Left renal cortex interstitium (tissue), 4 donors: ENCODE measurements at regions not wholly inside any gene's neighbourhood (a gene's known extent, or its start where the extent isn't known, plus 50 kb on each side); places are given as distances from the start of the nearest gene placed in this dataset.
"Not testable (repeated sequence)": the region's sequence is repeated elsewhere in the genome, so short reads cannot be mapped to it uniquely, and the experiment has no call there.

Experiments
- DNase-seq, 4 donors: peaks; one replicate each; pipeline ENCODE4 v3.0.0-alpha.2; 2013; ENCODE audit warnings: low read depth in 4 of 4, low spot score in 2 of 4, missing footprints in 1 of 4

DNA sequence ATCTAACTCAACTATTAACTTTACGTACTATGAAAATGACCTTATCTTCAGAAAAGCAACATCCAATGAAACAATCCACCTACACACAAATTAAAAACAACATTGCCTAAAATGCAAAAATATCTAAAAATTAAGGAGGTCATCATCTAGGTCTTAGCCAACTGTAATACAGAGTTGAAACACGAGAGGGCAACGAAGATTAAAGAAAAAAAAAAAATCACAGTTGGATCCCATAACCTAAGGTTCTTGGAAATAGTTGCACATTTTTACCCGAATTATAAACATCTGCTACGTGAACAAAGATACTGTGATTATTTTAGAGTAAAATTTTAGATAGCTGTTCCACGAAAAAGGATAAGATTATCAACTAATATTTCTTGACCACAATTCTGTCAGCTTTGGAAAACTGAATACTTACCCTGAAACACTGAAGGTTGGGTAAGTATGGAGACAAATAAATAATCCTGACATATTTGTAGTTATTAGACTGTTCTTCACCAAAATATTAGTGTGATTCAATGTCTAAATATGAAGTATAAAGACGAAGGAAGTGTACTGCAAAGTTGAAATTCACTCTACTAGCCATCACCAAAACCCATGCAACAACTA is 88.0 kb upstream of the AK4 start:
- DNase-seq = peak in 1 of 4 donors; percentile 28

DNA sequence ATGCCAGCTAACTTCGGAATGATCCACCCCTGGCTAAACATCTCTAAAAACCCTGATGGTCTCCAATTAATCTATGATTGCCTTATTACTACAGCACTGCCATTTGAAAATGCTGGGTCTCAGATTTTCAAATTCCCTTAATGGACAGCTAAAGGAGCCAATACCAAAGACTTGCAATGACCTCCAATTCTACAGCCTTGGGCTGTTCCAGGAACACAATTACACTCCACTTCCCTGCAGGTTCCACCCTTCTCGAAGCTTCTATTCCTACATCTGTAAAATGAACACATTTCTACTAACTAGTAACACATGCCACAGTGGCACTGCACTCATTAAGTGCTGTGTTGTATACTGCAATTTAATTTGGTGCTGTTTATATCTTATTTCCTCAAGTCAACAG is 85.7 kb upstream of the AK4 start:
- DNase-seq = no peak

DNA sequence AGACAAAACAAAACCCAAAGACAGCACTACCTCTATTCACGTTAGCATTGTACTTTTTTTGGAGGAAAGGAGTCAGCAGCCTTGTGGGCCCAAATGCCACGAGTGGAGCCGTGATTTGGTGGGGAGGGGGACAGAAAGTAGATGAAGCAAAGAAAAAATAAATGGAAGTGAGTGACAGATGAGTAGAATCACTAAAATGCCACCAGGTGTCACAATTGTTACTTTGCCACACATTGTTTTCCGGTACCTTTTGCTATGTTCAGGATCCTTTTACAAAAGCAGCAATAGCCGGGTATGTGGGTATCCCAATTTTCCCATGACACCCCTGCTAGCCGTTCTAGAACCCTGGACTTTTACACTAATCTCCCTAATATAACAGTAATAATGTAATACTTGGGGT is 85.0 kb upstream of the AK4 start:
- DNase-seq = no peak

DNA sequence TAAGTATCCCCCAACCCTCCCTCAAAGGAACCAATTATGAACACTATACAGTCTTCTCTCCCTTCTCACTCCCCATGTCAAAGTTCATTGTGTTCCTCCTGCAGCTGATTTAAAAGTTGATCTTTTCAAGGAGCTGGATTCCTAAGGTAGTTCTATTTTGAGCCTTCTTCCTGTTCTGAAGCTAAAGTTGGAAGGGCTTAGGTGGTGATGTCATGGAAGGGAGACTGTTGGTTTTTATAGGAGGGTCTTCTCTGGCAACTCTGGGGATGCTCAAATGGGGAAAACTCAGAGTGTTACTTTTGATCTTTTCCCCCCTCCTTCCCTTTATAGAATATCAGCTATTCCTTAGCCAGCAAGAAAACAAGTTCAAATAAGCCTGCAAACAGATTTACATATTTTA is 83.0 kb upstream of the AK4 start:
- no peak for DNase-seq

DNA sequence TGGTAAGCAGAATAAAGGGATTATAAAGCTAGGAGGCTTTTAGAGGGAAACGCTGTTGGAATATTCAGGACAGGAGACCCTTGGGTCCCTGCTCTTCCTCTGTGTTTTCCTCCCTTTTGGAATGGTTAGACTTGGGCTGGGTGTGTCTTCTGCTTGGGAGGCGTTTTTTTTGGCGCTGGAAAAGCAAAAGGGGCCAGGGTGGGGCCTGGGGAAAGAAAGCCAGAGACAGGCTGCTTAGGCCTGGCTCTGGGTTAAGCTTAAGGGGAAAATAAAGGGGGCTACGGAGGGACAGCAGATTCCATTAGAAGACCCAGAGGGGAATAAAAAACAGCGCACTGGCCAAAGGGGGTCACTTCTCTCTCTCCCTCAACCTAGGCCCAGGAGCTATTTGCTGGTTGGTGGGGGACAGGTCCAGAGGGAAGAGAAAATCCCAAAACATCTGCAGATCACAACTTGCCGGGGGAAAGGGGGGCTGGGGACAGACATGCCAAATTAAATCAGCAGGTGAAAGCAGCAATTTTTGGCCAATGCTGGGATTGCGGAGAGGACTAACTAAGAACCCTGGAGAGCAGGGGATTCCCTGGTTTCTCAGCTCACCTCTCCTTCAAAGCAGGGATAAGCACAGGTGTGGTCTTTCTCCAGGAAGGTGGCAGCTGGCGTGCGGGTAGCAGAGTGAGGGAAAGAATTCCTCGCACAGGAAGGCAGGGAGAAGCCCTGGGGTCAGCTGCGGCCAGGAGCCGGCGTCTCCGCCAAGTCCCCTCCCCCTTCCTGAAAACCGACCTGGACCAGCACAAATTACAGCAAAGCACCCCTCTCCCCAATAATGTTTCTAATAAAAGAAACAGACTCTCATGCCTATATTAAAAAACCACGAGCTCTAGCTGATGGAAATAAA is 82.2 kb upstream of the AK4 start:
- DNase-seq = peak in 1 of 4 donors; percentile 19

DNA sequence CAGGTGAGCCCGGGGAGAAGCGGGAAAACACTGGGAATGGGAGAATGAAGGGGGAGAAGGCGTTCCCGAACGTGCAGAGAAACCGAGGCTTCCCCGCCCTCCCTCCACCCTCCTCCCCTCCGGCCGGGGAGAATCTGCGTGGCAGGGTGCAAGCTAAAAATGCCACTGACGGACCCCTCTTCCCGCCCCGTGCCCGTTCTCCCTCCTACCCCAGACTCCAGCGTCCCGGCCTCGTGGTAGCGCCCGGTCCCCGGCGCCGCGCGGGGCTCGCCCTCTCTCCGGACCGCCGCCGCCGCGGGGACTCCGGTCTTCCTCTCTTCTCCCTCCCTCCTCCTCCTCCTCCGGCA is 81.6 kb upstream of the AK4 start:
- DNase-seq = no peak

DNA sequence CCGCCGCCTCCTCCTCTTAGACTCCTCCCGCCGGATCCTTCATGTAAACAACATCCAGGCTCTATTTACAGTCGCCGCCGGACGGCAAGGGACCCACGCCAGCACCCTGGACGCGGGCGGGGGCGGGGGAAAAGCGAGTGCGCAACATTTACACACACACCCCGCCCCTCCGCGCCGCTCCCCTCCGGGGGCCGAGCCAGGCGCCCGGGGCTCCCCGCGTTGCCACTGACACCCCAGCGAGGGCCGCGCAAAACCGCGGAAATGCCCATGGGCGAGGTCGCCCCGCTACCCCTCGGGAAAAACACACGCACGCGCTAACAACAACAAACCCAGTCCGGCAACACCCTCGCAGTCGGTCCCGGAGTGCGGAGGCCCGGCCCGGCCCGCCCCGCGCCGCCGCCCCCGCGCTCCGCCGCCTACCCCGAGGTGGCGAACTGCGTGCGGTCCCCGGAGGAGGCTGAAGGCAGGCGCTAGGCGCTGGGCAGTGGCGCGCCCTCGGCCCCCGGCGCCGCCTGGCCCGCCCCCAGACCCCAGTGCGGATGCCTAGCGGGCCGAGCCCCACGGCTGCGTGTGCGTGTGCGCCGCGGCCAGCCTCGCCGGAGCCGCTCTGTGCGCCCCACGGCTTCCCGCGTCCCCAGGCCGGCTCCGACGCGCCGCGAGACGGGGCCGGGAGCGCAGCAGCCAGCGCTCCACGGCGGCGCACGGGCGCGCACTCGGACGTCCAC is 81.1 kb upstream of the AK4 start:
- DNase-seq = peak; percentile 37 to 63 (median 48)

DNA sequence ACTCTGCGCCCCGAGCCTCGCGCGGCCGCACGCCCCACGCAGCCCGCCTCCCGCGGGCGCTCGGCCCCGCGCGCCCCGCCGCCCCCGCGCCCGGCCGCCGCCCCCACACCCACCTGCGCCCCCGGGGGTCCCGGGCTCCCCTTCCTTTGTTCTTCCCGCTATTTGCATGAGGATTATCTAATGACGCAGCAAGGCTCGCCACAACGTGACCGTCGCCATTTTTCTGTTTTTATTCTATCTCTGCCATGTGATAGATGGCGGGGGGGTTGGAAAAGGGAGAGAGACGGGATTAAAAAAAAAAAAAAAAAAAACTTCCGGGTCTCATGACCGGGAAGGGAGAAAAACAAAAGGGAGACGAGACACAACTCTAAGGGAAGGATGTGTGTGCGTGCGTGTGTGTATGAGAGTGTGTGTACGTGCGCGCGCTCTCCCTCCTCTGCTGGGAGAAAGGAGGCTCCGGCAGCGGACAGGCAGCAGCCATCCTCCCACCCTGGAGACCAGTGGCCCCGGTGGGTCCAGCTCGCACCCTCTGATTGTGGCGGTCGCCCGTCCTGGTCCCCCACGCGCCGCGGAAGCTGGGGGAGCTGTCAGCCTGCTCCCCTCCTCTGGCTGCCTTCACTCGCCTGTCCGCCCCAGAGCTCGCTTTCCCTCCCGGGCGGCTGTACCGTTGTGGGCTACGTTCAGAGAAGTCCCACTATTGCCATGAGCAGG is 80.4 kb upstream of the AK4 start:
- DNase-seq = peak; percentile 55 to 71 (median 68)

DNA sequence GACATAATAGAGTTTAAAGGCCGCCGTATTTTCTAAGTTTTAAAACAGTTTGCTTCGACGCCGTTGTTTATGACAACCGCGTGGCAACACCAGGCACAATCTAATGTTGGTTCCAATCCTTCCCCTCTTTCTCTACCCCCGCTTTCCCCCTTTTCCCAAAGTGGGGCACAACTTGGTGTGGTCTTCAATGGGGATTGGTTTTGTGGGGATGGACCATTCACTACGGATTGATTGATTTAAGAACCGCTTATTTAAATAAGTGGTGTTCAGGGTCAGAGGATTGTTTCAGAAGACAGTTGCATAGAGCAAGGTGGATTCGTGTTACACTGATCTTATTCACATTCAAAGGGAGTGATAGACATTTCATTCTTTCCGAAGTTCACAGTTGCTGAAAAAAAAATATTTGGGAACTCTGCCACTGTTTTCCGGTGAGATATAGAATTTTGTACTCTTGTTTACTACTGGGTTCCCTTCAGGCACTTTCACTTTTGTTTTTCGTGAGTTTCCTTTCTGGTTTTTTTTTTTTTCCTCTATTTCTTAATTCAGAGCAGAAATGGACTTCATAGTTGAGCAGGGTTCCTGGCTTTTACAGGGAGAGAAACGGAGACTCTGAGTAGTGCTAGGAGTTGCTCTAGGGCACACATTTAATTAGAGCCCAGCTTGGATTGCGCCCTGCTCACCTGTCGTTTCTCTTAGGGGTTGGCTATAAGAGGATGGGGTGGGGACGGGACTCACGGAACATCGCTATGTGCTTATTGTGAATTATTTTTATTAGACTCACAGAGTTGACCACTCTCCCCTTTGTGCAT is 79.6 kb upstream of the AK4 start:
- peak; percentile 24 to 48 (median 36) for DNase-seq

DNA sequence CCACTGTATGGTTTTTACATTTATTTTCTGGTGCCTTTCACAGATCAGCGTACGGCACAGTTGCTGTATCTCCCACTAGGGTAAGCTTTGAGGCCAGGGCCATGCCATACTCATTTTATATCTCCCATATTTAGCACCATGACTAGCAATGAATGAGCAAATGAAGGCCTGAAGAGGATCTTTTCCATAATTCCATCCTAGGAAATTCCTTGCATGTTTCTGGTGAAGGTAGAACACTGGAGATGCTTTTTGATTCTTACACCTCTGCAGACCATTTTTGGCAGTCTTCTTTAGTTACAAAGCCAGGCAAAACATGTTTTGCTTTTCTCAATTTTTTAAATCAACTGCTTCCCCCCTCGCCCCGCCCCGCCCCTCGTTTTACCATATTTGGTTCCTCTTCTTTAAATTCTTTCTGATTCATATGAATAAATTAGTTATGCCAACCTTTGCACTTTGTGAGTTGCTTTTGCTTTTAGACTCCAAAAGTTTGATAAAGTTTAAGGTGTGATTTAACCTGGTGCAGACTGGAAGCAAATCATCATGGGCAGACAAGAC is 78.9 kb upstream of the AK4 start:
- no peak for DNase-seq

DNA sequence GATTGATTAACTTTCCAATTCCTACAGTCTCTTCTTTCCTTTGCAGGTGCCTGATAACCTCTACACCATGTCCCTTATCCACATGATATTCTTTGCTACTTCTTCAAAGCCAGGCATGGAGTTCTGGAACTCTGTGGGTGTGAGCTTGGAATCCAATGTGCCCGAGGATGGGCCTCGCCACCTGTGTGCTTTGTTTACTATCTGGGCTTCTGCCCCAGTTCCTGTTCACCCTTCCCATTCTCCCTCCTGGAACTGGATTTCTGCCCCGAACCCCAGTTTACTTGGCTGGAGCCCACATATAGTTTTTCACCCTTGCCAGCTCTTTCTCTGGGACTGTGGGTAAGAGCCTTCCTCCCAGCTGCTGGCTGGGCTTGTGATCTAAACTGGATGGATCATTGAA is 75.2 kb upstream of the AK4 start:
- no peak for DNase-seq

DNA sequence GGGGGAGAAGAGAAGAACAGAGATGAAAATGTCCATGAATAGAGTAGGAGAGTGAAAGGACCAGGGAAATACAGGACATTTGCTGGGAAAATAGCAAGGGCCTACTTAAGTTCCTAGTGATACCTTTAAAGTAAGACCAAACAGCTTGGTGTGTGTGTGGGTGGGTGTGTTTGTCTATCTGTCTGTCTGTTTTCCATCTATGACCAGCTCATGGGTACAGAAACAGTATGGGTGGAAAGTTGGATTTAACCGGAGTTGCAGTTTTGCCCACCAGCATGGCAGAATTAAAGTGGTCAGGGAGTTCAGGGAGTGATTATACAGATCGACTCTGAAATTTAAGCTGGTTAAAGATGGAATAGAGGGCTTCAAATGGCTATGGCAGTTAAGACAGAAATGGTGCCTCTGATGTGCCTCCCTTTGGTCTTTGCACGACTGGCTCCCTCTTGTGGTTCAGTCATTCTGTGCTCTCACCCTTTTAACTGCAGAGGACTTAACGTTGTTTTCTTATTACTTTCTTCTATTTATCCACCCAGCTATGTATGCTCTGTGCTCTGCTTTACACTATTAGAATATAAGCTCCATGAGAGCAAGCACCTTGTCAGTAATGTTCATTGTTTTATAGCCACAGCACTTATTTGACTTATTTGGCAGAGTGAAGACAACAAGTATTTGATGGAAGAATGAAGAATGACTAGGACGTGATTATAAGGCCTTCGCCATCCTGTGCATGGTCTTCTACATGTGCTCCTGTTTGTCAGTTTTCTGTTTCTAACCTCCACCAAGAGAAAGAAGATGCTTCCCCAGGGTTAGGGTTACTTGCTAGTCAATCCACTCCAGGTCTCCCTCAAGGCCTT is 72.7 kb upstream of the AK4 start:
- DNase-seq = peak in 1 of 4 donors; percentile 31

DNA sequence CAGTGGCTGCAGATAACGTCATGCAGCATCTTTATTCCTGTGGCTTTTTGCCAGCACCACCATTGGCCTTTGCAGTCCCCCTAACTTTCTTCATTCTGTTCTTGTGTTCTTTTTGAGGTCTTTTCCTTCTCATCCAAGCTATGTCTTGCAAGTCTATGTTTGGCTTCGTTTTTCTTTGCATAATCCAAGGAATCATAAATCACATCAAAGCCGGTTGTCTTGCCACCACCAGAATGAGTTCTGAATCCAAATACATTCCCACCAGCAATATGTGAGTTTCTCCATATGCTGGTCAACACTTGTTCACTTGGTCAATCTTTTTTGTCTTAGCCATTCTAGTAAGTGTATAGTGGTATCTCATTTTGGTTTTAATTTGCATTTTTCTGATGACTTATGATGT is 70.6 kb upstream of the AK4 start:
- no peak for DNase-seq

DNA sequence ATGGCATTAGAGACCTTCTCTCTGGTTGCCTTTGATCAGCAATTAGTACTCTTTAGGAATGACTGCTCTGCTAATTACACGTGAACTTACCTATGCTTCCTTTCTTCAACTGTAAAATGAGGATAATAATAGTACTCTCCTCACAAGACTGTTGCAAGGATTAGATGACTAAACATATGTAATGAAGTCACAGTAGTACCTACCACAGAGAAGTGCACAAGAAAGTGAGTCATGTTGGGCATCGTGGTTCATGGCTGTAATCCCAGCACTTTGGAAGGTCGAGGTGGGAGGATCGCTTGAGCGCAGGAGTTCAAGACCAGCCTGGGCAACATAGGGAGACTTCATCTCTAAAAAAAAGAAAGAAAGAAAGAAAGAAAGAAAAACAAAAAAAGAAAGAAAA is 68.1 kb upstream of the AK4 start:
- DNase-seq = no peak

DNA sequence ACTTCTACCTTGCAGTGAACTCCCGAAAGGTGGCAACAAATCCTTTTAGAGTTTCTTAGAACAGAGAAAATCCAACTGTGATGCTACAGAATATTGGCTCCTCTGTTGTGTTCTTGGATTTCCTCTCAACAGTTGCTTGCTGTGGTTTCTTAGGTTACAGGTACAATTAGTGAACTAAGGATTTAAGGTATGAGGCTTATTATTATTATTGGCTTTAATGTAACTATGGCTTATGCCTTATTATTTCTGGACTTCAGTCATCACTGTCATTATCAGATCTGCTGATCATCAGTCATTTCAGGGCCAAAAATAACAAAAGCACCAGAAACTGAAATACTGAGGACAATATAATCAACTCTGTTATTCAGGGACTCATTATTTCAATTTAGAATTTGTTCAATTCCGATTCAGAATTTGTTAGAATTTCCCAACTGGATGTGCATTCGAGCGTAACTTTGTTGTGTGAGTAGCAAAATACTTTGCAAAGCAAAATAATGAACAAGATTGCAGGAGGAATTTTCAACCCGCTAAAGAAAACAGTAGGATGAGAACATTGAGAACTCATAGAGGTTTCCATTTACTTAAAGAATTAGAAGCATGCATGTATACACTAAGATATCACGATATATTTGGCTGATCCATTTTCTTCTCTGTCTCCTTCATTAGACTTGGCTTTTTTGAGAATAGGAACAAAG is 65.5 kb upstream of the AK4 start:
- DNase-seq = no peak

DNA sequence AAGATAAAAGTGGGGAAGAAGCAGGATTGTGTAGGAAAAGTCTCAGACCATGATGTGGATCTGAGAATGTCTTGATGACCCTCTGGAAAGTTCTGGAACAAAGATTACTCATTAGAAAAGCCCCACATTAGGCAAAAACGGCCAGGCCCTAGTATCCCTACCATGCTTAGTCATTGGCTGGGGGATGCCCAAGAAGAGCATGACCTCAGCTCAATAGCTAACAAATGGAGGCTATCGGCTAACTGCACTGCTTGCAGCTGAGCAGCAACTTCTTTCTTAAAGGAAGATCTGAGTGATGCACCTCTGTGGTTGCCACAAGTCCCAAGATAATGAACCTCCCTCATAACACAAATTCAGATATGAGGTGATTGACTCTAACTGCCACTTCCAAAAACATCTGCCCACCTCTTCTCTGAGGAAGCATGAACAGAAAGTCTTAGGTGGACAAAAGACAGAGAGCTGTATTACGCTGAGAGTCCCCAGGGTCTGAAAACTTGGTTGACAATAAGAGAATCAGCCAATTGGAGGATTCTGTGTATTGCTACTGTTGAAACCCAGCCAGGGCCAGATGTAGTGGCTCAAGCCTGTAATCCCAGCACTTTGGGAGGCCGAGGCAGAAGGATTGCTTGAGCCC is 64.6 kb upstream of the AK4 start:
- DNase-seq = no peak

DNA sequence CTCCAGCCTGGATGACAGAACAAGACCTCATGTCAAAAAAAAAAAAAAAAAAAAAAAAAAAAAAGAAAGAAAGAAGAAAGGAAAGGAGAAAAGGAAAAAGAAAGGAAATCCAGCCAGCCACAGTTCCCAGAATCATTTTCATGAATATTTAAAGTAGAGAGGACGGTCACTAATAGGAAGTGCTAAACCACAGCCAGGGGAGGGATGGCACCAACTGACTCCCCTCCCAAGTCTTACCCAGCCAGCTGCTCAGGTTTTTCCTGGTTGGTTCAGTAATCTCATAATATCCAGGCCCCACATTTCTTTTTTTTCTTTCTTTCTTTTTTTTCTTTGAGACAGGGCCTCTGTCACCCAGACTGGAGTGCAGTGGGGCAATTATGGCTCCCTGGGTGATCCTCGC is 63.9 kb upstream of the AK4 start:
- DNase-seq = no peak

DNA sequence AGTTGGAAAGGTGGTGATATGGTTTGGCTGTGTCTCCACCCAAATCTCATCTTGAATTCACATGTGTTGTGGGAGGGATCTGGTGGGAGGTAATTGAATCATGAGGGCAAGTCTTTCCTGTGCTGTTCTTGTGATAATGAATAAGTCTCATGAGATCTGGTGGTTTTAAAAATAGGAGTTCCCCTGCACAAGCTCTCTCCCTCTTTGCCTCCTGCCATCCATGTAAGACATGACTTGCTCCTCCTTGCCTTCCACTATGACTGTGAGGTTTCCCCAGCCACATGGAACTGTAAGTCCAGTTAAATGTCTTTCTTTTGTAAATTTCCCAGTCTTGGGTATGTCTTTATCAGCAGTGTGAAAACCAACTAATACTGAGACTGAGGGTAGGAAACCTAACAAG is 60.5 kb upstream of the AK4 start:
- DNase-seq = not testable (repeated sequence)
